ENCODE measurements at regions not wholly inside any gene's neighbourhood (a gene's known extent, or its start where the extent isn't known, plus 50 kb on each side); places are given as distances from the start of the nearest gene placed in this dataset.
"Not testable (repeated sequence)": the region's sequence is repeated elsewhere in the genome, so short reads cannot be mapped to it uniquely, and the experiment has no call there.

DNA sequence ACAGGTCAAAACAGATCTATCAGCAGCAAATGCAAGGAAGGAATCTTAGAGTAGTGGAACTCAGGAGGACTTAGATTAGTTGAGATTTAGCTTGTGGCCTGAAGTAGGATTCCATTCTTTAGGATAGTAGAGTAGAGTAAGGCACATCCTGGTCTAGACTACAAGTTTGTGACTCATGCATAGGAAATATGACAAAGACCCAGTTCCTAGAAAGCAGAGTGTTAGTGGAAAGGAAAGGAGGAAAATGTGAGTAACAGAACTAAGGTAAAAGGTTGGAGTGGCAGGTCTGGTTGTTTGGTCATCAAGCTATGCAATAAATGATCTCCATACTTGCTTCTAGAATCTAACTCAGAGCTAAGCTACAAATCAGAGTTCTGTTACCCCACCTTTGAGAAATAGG lies 595.0 kb downstream of the ACTRT1 start:
- DNase-seq (ENCODE audit: low read depth, low spot score), result no peak

DNA sequence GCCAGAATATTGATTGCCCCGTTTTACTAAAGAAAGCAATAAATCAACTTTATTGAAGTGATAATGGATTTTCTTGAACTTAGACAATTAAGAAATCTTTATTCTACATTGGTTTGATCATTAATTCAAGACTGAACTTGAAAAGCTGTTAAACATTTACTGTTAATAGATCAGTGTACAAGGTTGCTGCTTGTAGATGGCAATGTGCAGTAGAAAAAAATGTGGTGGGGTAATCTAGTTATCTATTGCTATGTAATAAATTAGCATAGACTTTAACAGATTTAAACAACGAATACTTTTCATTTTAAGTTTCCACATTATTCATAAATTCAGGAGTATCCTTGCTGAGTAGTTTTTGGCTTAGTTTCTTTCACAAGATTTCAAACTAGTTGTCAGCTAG lies 612.5 kb downstream of the ACTRT1 start:
- no peak for DNase-seq (ENCODE audit: low read depth, low spot score)

DNA sequence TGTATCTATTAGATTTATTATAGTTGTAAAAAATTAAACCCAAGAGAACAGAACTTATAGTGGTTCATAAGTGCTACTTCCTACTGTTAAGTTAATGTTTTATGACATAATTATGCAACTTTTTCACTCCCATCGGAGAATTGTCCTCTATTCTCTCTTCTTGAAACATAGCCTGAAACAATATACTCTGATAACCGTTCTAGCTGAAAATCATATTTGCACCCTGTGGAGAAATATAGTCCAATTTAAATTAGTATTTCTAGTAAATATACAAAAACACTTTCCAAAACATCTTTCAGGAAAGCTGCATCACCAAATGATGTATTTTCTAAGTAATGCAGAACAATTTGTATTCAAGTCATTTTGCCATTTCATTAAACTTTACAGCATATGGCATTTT lies 586.4 kb downstream of the PRR32 start:
- no peak for DNase-seq (ENCODE audit: low read depth, low spot score)

DNA sequence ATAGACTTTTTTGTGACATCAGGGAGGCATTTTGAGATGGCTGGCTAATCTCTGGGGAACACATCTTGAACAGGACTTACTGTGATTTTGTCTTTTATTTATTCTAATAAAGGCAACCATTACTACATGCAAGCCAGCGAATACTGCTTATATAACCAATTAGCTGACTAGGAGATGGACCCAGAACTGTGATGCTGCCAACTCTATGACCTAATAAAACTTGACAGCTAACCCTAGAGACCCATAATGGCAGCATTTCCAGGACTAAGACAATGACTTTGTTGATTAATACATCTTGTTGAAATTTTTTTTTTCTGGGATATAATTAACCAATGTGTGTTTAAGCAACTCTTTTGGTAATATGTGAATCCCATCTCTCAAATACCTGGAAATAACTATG lies 584.6 kb downstream of the PRR32 start:
- DNase-seq (ENCODE audit: low read depth, low spot score), result no peak

DNA sequence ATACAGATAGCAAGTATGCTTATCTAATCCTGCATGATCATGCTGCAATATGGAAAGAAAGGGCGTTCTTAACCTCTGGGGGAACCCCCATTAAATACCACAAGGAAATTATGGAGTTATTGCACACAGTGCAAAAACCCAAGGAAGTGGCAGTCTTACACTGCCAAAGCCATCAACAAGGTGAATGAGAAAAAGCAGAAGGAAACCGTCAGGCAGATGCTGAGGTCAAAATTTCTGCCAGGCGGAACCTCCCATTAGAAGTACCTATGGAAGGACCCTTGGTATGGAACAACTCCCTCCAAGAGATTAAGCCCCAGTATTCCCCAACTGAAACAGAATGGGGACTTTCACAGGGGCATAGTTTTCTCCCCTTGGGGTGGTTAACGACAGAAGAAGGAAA lies 580.7 kb downstream of the PRR32 start:
- not testable (repeated sequence) for DNase-seq (ENCODE audit: low read depth, low spot score)

DNA sequence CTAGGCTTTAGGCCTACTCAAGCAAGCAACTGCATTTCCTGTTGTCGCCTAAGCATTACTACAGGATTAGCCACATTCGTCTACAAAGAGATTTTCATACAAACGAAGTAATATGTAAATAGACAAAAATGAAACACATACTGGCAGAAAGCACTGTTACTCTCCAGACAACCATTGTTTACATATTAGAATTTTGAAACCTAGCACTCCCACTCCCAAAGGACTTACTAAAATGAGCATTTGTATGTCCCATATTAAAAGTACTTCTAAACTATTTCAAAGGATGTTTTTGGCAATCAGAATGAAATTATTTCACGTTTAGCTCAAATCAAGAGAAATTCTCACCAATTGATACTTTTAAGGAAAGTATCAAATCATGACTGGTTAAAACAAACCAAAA lies 570.8 kb downstream of the PRR32 start:
- DNase-seq (ENCODE audit: low read depth, low spot score), result no peak

DNA sequence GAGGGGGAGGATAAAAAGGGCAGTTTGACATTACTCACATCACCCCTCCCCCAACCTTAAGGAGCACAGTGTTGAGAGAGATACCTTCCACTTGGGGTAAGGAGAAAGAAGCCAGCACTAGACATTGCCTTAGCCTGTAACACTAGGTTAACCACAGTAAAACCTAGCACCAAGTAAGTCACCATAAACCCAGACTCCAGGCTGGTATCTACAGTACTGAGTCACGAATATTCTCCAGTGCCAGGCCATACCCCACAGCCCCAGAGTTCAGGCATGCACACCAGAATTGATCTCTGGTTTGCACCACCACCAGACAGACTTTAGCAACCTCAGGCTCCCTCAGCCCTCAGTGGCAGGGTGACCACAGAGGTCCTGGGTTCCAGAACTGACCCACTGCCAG lies 570.4 kb downstream of the PRR32 start:
- no peak for DNase-seq (ENCODE audit: low read depth, low spot score)
